NCI-H2029 treated with DMSO at 0.1 percent for 48 hours (cell line): ENCODE measurements at regions not wholly inside any gene's neighbourhood (a gene's known extent, or its start where the extent isn't known, plus 50 kb on each side); places are given as distances from the start of the nearest gene placed in this dataset.

Source experiments
- DNase-seq: peaks from one replicate; lab custom pipeline; 2025; lab: John Stamatoyannopoulos, UW

DNA sequence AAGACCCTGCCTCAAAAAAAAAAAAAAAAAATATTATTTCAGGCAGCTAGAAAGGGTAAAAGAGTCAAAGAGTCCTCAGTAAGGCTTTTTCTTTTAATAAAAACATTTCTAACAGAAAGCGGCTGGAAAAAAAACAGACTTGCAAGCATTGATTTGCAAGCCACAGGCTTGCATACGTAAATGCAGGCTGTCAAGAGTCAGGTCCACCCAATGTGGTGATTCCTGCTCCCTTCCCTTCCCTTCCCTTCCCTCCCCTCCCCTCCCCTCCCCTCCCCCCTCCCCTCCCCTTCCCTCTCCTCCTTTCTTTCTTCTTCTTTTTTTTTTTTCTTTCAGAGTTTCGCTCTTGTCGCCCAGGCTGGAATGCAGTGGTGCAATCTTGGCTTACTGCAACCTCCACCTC lies 74.4 kb upstream of the GULP1 start:
- no peak for DNase-seq

- DNase-seq: no peak
These were observed 72.1 kb upstream of the GULP1 start for GRCh38 chr2:188219541-188219940.

- DNase-seq: no peak
These were observed 71.1 kb upstream of the GULP1 start for GRCh38 chr2:188220535-188220934.

DNA sequence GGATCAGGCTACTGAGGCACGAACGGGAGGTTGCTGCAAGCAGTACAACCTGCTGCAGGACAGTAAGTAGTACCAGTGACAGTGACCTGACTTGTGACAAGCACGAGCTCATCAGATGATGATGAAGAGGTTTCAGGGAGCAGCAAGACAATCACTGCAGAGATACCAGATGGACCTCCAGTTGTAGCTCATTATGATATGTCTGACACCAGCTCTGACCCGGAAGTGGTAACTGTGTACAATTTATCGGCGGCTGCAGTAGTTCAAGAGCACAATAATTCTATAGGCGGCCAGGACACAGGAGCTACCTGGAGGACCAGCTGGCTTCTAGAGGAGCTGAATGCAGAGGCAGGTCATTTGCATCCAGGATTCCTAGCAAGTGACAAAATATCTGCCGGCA lies 64.0 kb upstream of the GULP1 start:
- no peak for DNase-seq

- DNase-seq: no peak
These were observed 56.3 kb upstream of the GULP1 start for GRCh38 chr2:188235364-188235763.

DNA sequence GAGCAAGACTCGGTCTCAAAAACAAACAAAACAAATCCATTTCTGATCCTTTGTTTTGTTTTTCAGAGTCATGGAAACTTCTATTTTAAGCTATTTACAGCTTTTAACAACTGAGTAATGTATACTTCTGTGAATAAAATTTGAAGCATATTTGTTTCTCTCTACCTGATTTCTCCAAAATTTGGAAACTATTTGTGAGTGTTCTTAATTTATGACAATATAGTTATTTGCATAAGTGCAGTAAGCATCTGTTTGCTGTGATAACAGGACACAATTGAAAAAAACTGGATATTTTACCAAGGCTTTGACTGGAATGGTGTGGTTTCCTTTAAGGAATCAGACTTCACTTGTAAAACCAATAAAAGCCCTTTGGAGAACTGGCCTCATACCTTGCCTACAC lies 53.3 kb upstream of the GULP1 start:
- no peak for DNase-seq
